ENCODE measurements at regions not wholly inside any gene's neighbourhood (a gene's known extent, or its start where the extent isn't known, plus 50 kb on each side); places are given as distances from the start of the nearest gene placed in this dataset.
"Not testable (repeated sequence)": the region's sequence is repeated elsewhere in the genome, so short reads cannot be mapped to it uniquely, and the experiment has no call there.

DNA sequence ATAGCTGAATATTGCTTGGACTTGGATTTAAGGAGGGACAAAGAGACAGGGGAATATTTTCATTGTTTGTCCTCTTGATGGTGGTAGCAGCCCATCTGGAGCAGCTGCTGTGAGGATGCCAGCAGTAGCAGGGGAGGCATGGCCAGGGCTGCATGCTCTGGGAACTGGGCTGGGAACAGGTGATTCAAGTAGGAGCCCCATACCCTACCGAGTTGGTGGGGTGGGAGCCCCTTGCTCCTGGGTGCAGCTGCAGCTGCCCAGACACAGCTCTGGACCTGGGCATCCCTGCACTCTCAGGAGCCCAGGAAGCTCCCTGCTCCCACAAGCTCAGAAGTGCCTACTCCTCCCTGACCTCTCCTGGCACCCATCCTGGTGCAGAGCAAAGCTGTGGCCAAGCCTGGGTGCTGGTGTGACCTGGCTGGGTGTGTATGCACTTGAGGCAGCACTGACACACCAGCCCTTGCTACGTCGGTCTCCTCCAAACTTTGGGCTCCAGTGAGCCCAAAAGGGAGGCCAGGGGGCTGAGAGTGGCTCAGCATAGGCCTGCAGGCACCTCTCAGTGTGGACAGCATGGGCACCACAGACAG, 341.8 kb upstream of the CCDC179 start:
- Mint-ChIP-seq H3K4me1 (ENCODE audit: low read depth) (no peaks in the 10 kb centered on the region), H3K36me3 (ENCODE audit: insufficient read depth in 2 of 2) (peaks cover 0 to 1% of the 10 kb centered on the region in 2 donors), H3K9me3 (peaks cover 2 to 7% of the 10 kb centered on the region in 2 donors), H3K27ac (no peak overlapping the region), H3K4me3 (no peak overlapping the region), H3K27me3 (ENCODE audit: low read depth) (no peaks in the 10 kb centered on the region)
- no peak for ATAC-seq (replicated peaks in 1 of 2)
- DNase-seq: no peak

DNA sequence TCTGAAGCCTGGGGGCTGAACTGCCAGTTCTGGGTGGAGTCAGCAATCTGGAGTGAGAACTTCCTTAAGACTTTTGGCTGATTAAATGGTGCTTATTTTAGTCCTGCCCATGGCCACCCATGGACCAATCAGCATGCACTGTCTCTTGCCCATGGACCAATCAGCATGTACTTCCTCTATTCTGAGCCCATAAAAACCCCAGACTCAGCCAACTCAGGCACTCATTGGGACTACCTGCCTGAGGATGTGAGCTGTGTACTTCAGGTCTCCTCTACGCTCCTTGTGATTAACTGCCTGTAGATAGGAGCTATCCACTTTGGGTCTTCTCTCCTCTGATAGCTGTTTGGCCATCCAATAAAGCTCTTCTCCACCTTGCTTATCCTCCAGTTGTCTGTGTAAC, 342.3 kb upstream of the CCDC179 start:
- H3K27me3 Mint-ChIP-seq (ENCODE audit: low read depth): no peaks in the 10 kb centered on the region
- no peak for DNase-seq
- H3K9me3 Mint-ChIP-seq: peaks cover 2 to 7% of the 10 kb centered on the region in 2 donors
- H3K4me3 Mint-ChIP-seq: no peak overlapping the region
- peaks cover 0 to 1% of the 10 kb centered on the region in 2 donors for H3K36me3 Mint-ChIP-seq (ENCODE audit: insufficient read depth in 2 of 2)
- no peaks in the 10 kb centered on the region for H3K4me1 Mint-ChIP-seq (ENCODE audit: low read depth)
- ATAC-seq (replicated peaks in 1 of 2): no peak
- no peak overlapping the region for H3K27ac Mint-ChIP-seq

GRCh38 chr11:23205156-23205871, 345.0 kb upstream of the CCDC179 start:
- no peaks in the 10 kb centered on the region for H3K4me1 Mint-ChIP-seq (ENCODE audit: low read depth)
- no peak for ATAC-seq (replicated peaks in 1 of 2)
- no peak overlapping the region for H3K4me3 Mint-ChIP-seq
- peaks cover 0 to 2% of the 10 kb centered on the region in 2 donors for H3K9me3 Mint-ChIP-seq
- no peaks in the 10 kb centered on the region for H3K36me3 Mint-ChIP-seq (ENCODE audit: insufficient read depth in 2 of 2)
- H3K27ac Mint-ChIP-seq: no peak overlapping the region
- no peaks in the 10 kb centered on the region for H3K27me3 Mint-ChIP-seq (ENCODE audit: low read depth)
- no peak for DNase-seq

DNA sequence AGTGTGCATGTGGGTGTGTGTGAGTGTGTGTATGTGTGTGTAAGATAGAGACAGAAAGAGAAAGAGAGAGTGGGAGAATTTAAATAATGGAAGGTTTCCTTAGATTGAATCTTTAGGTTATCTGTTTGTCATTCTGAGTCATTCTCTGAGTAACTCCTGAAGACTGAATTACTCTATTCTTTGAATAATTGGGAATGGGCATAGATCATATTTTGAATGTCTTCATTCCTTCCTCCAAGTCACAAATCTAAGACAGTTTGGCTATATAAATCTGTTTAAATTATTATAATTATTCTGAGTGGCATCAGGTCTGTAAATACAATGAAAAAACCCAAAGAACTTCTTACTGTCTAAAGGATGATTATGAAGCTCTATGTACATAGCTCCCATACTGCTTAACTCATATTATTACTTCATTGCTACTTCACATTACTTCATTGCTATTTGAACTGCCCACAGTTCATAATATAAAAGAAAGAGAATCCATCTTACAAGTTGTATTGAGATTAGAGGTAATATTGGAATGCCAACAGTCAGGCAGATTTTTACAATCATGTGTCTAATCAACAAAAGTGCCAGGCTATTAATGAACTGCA, 346.6 kb upstream of the CCDC179 start:
- no peak overlapping the region for H3K27ac Mint-ChIP-seq
- H3K9me3 Mint-ChIP-seq: peaks cover 0 to 2% of the 10 kb centered on the region in 2 donors
- no peaks in the 10 kb centered on the region for H3K27me3 Mint-ChIP-seq (ENCODE audit: low read depth)
- no peaks in the 10 kb centered on the region for H3K4me1 Mint-ChIP-seq (ENCODE audit: low read depth)
- DNase-seq (no peak), ATAC-seq (replicated peaks in 1 of 2) (no peak)
- H3K36me3 Mint-ChIP-seq (ENCODE audit: insufficient read depth in 2 of 2): no peaks in the 10 kb centered on the region
- H3K4me3 Mint-ChIP-seq: no peak overlapping the region

GRCh38 chr11:23211221-23211620, 350.9 kb upstream of the CCDC179 start:
- no peak overlapping the region for H3K27ac Mint-ChIP-seq
- DNase-seq: no peak
- H3K27me3 Mint-ChIP-seq (ENCODE audit: low read depth): no peaks in the 10 kb centered on the region
- ATAC-seq (replicated peaks in 1 of 2): no peak
- peaks cover 0 to 2% of the 10 kb centered on the region in 2 donors for H3K36me3 Mint-ChIP-seq (ENCODE audit: insufficient read depth in 2 of 2)
- H3K4me3 Mint-ChIP-seq: no peak overlapping the region
- no peaks in the 10 kb centered on the region for H3K4me1 Mint-ChIP-seq (ENCODE audit: low read depth)
- peaks cover 0 to 2% of the 10 kb centered on the region in 2 donors for H3K9me3 Mint-ChIP-seq

DNA sequence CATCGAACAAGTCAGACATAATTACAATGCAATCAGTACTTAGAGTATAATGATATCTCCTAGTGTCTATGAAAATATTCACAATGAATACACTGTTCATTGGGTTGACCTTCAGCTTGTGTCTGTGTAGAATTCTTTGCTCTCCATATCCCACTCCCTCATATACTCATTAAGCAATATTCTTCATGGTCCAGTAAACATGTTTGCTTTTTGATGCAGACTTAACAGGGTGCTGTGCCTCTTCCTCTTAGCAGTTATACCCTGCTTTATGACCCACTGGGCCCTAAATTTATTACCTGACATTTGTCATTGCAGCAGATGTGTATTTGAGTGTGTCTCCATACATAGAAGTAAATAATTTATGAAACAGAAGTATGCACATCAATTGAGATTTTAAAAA, 352.5 kb upstream of the CCDC179 start:
- H3K4me3 Mint-ChIP-seq: no peak overlapping the region
- no peak for DNase-seq

DNA sequence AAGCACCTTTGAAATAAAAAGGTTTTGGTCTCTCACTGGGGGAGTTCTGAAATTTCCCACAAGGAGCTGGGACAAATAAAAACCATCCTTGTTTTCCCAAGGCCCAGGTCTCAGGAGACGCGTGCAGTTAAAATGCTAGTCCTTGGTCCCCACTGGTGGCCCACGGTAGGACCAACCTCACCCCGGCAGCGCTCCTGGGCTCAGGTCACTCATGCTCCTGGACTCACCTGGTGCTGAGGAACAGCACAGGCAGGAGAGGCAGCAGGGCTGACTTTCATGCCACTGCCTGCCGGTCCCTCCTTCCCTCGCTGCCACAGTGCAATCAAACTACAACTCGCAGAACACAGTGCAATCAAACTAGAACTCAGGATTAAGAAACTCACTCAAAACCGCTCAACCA, 356.8 kb upstream of the CCDC179 start:
- no peak for ATAC-seq (replicated peaks in 1 of 2)
- Mint-ChIP-seq H3K36me3 (ENCODE audit: insufficient read depth in 2 of 2) (peaks cover 0 to 4% of the 10 kb centered on the region in 2 donors), H3K4me1 (ENCODE audit: low read depth) (no peaks in the 10 kb centered on the region), H3K27me3 (ENCODE audit: low read depth) (no peaks in the 10 kb centered on the region), H3K9me3 (peaks cover 3 to 8% of the 10 kb centered on the region in 2 donors), H3K4me3 (no peak overlapping the region), H3K27ac (no peak overlapping the region)
- no peak for DNase-seq

More for the DNA sequence above, 352.5 kb upstream of the CCDC179 start:
- Mint-ChIP-seq H3K27me3 (ENCODE audit: low read depth) (no peaks in the 10 kb centered on the region), H3K27ac (no peak overlapping the region), H3K9me3 (peaks cover 0 to 8% of the 10 kb centered on the region in 2 donors), H3K4me1 (ENCODE audit: low read depth) (no peaks in the 10 kb centered on the region), H3K36me3 (ENCODE audit: insufficient read depth in 2 of 2) (peaks cover 0 to 2% of the 10 kb centered on the region in 2 donors)
- no peak for ATAC-seq (replicated peaks in 1 of 2)

GRCh38 chr11:23220086-23220485, 359.8 kb upstream of the CCDC179 start:
- not testable (repeated sequence) for H3K36me3 Mint-ChIP-seq (ENCODE audit: insufficient read depth in 2 of 2); ATAC-seq (replicated peaks in 1 of 2); H3K4me1 Mint-ChIP-seq (ENCODE audit: low read depth); H3K4me3 Mint-ChIP-seq; H3K27ac Mint-ChIP-seq; DNase-seq; H3K27me3 Mint-ChIP-seq (ENCODE audit: low read depth)
- peaks cover 7 to 13% of the 10 kb centered on the region in 2 donors for H3K9me3 Mint-ChIP-seq

DNA sequence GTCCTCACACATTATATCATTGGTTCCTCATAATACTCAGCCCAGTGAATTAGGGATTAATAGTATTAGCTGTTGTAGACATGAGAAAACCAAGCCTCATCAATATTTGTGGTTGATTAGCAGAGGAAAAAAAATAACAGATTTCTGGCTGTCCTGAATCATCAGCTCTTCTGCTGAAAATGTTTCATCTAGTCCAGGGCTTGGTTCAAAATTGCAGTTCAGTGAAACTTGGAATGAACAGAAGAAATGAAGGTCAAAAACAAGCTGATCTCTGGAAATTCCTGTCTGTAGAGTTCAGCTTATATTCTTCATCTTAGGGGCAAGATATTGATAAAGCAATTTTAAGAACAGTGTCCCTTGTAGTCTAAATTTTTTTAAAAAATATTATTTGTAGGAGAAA, 361.1 kb upstream of the CCDC179 start:
- H3K27ac Mint-ChIP-seq: no peak overlapping the region
- peaks cover 7 to 13% of the 10 kb centered on the region in 2 donors for H3K9me3 Mint-ChIP-seq
- peaks cover 0 to 2% of the 10 kb centered on the region in 2 donors for H3K36me3 Mint-ChIP-seq (ENCODE audit: insufficient read depth in 2 of 2)
- no peak for DNase-seq
- H3K4me1 Mint-ChIP-seq (ENCODE audit: low read depth): no peaks in the 10 kb centered on the region
- no peak for ATAC-seq (replicated peaks in 1 of 2)
- H3K27me3 Mint-ChIP-seq (ENCODE audit: low read depth): no peaks in the 10 kb centered on the region
- no peak overlapping the region for H3K4me3 Mint-ChIP-seq

DNA sequence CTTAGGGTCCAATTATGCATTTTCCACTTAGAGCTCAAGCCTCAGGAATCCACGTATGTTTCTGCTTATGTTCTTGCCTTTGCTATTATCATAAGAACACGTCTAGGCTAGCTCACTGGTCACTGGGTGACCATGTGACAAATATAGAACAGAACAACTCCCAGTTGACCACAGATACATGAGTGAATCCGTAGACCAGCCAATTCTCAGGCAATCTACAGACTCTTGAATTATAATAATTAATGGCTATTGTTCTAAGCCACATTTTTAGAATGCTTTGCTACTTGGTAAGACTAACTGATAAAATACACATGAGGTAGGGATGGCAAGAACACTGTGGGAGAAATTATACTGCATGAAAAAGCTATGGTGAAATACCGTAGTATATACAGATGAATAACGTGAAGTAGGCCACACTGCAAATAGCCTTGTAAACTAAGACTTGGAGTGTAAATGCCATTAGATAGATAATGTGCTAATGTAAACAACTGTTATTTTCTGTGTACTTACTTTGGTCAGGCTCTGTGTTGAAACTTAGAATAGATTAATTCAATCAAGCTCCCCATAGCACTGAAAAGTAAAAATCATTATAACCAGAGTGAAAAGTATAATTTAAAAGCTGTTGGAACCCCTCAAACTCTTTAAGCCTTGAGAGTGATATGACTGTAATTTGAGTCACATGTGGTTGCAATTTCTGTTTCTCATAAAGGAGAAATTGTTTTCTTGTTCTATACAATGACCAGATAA, 366.2 kb upstream of the CCDC179 start:
- H3K9me3 Mint-ChIP-seq: peaks cover 5 to 8% of the 10 kb centered on the region in 2 donors
- no peak overlapping the region for H3K4me3 Mint-ChIP-seq
- DNase-seq (no peak), ATAC-seq (replicated peaks in 1 of 2) (no peak)
- no peak overlapping the region for H3K27ac Mint-ChIP-seq
- H3K4me1 Mint-ChIP-seq (ENCODE audit: low read depth): no peaks in the 10 kb centered on the region
- H3K27me3 Mint-ChIP-seq (ENCODE audit: low read depth): no peaks in the 10 kb centered on the region
- H3K36me3 Mint-ChIP-seq (ENCODE audit: insufficient read depth in 2 of 2): no peaks in the 10 kb centered on the region

- H3K36me3 Mint-ChIP-seq (ENCODE audit: insufficient read depth in 2 of 2): no peaks in the 10 kb centered on the region
Measured at GRCh38 chr11:23227078-23227445, 366.8 kb upstream of the CCDC179 start.

GRCh38 chr11:23232652-23233051, 372.4 kb upstream of the CCDC179 start:
- ATAC-seq (replicated peaks in 1 of 2): no peak
- Mint-ChIP-seq H3K36me3 (ENCODE audit: insufficient read depth in 2 of 2) (no peaks in the 10 kb centered on the region), H3K4me3 (no peak overlapping the region)

More at GRCh38 chr11:23227078-23227445, 366.8 kb upstream of the CCDC179 start:
- peaks cover 5 to 8% of the 10 kb centered on the region in 2 donors for H3K9me3 Mint-ChIP-seq
- H3K27ac Mint-ChIP-seq: no peak overlapping the region
- DNase-seq (no peak), ATAC-seq (replicated peaks in 1 of 2) (no peak)
- no peak overlapping the region for H3K4me3 Mint-ChIP-seq
- no peaks in the 10 kb centered on the region for H3K27me3 Mint-ChIP-seq (ENCODE audit: low read depth)
- no peaks in the 10 kb centered on the region for H3K4me1 Mint-ChIP-seq (ENCODE audit: low read depth)

DNA sequence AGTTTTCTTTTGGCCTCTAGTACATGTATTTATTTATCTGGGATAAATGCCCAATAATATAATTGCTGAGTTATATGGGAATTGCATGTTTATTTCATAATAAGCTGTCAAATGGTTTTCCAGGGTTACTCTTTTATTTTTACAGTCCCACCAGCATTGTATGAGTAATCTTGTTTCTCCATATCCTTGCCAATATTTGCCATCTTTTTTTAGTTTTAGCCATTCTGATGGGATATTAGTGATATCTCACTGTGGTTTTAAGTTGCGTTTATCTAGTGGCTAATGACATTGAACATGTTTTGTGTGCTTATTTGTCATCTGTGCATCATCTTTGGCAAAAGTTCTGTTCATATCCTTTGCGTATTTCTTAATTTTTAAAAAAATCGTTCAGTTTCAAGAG, 372.8 kb upstream of the CCDC179 start:
- Mint-ChIP-seq H3K9me3 (peaks cover 0 to 4% of the 10 kb centered on the region in 2 donors), H3K4me1 (ENCODE audit: low read depth) (no peaks in the 10 kb centered on the region), H3K27me3 (ENCODE audit: low read depth) (no peaks in the 10 kb centered on the region), H3K4me3 (no peak overlapping the region), H3K36me3 (ENCODE audit: insufficient read depth in 2 of 2) (no peaks in the 10 kb centered on the region), H3K27ac (no peak overlapping the region)
- ATAC-seq (replicated peaks in 1 of 2) (no peak), DNase-seq (no peak)

More at GRCh38 chr11:23232652-23233051, 372.4 kb upstream of the CCDC179 start:
- H3K9me3 Mint-ChIP-seq: peaks cover 0 to 4% of the 10 kb centered on the region in 2 donors
- no peak for DNase-seq
- H3K4me1 Mint-ChIP-seq (ENCODE audit: low read depth): no peaks in the 10 kb centered on the region
- no peak overlapping the region for H3K27ac Mint-ChIP-seq
- H3K27me3 Mint-ChIP-seq (ENCODE audit: low read depth): no peaks in the 10 kb centered on the region

Measured in activated T-cell treated with anti-CD3 and anti-CD28 coated beads, Interleukin-2, amount 50 U/mL, for 72 hours (primary cell).